ENCODE measurements at regions not wholly inside any gene's neighbourhood (a gene's known extent, or its start where the extent isn't known, plus 50 kb on each side); places are given as distances from the start of the nearest gene placed in this dataset.

DNA sequence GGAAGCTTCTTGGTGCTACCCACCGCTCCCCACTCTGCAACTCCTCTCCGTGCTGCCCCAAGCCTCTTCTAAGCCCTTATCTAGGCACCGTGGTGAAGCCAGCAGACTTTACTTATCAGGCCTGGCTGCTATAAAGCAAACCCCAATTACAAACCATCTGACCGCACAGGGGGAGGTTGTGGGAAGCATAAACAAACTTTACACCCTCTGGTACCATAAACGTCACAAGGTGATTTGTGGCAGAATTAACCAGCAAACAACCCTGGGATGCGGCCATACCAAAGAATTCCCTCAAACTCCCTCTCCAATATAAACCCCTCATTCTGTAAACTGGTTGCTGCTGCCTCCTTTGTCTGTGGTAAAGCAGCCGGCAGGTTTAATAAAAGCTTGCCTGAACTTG lies 55.2 kb downstream of the MAGEC2 start:
- DNase-seq (ENCODE audit: low spot score in 2 of 2) (no peak), ATAC-seq (no peak)
- Mint-ChIP-seq H3K27ac (no peak overlapping the region), H3K9me3 (peaks cover 5 to 10% of the 10 kb centered on the region in 2 donors), H3K36me3 (no peaks in the 10 kb centered on the region)

DNA sequence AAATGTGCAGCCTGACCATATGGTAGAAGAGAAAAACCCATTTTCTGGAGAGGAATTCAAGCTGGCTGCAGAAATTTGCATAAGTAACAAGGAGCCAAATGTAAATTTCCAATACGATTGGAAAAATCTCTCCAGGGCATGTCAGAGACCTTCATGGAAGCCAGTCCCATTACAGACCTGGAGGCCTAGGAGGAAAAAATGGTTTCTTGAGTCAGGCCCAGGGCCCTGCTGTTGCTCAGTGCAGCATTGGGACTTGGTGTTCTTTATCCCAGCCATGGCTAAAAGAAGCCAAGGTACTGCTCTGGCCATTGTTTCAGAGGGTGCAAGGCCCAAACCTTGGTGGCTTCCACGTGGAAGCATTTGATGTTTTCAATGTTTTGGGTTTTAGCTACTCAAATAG lies 70.6 kb downstream of the MAGEC2 start:
- ATAC-seq (no peak), DNase-seq (ENCODE audit: low spot score in 2 of 2) (no peak)
- Mint-ChIP-seq H3K36me3 (no peaks in the 10 kb centered on the region), H3K9me3 (peaks cover 0 to 3% of the 10 kb centered on the region in 2 donors), H3K27ac (no peak overlapping the region)

DNA sequence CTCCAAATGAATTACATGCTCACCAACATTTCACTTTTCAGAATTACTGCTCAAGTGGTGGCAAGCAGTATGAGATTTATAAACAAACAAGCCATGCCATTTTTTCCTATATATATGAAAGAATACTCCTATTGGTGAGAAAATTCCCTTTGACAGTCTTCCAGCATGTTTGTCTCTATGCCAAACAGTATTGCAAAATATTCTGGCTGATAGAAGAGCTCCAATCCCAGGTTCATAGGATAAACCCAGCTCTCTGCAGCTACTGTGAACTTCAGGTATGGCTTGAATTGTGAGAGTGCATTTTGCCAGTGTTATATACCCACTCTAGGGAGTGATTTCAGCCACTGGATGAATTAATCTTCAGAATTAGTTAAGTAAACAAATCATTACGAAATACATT lies 108.8 kb downstream of the MAGEC2 start:
- H3K27ac Mint-ChIP-seq, result no peak overlapping the region
- no peaks in the 10 kb centered on the region for H3K9me3 Mint-ChIP-seq
- no peaks in the 10 kb centered on the region for H3K36me3 Mint-ChIP-seq
- ATAC-seq, result no peak
- DNase-seq (ENCODE audit: low spot score in 2 of 2), result no peak

DNA sequence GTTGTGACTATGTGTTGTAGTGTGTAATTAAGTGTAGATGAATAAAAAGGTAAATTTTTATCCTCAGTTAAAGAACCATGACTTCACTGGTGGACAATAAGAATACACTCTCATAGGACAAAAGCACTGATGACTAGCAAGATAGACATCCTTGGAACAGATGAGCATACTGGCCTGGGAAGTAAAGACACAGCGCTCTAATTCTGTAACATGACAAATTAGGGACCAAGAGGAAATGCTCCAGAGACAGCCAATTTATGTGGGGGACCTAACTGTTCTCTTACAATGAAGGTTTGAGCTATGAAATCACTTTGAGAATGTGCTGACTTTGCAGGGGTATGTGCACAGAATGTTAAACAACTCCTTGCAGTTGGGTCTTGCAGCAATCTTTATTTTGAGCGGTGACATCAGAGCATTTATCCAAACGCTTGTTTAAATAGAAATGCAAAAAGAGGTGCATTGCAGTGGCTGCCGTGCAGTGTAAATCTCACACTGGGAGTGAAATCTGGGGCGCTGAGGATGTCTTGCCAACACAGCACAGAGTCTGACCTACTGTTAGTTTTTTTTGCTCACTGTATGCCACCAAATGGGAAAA lies 109.3 kb downstream of the MAGEC2 start:
- no peaks in the 10 kb centered on the region for H3K36me3 Mint-ChIP-seq
- DNase-seq (ENCODE audit: low spot score in 2 of 2), result no peak
- H3K27ac Mint-ChIP-seq, result no peak overlapping the region
- ATAC-seq, result no peak
- H3K9me3 Mint-ChIP-seq, result no peaks in the 10 kb centered on the region

DNA sequence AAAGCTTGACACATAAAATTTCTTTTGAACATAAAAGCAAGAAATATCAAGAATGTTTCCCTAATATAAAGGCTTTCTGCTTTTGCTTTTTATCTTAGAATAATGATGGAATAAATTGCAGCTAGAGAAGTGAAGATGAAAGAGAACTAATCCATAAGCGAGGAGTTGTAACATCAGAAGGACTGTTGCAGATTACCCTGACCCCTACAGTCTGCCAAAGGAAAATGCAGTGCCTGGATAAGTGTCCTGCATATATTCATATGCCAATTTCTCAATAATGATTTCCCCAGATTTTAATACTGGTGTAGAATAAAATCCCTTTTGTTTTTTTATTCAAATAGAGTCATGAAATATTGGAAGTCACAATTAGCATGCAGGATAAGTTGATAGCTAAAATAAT lies 115.9 kb downstream of the MAGEC2 start:
- no peak overlapping the region for H3K27ac Mint-ChIP-seq
- ATAC-seq, result no peak
- H3K9me3 Mint-ChIP-seq, result no peaks in the 10 kb centered on the region
- no peak for DNase-seq (ENCODE audit: low spot score in 2 of 2)
- no peaks in the 10 kb centered on the region for H3K36me3 Mint-ChIP-seq

DNA sequence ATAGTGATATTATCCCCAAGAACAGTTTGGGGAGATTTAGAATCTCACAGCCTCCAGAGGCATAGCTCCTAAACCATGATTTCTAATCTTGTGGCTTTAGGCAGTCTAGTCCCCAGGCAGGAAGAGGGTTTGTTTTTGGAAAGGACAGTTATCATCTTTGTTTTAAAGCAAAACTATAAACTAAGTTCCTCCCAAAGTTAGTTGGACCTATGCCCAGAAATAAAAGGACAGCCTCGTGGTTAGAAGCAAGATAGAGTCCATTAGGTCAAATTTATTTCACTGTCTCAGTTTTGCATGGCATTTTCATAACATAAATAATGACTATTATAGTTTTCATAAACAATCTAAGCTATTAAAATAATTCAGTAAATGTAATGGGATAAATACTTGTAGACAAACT lies 120.5 kb downstream of the MAGEC2 start:
- H3K9me3 Mint-ChIP-seq, result peaks cover 3 to 5% of the 10 kb centered on the region in 2 donors
- ATAC-seq, result no peak
- no peak overlapping the region for H3K27ac Mint-ChIP-seq
- DNase-seq (ENCODE audit: low spot score in 2 of 2), result no peak
- no peaks in the 10 kb centered on the region for H3K36me3 Mint-ChIP-seq

DNA sequence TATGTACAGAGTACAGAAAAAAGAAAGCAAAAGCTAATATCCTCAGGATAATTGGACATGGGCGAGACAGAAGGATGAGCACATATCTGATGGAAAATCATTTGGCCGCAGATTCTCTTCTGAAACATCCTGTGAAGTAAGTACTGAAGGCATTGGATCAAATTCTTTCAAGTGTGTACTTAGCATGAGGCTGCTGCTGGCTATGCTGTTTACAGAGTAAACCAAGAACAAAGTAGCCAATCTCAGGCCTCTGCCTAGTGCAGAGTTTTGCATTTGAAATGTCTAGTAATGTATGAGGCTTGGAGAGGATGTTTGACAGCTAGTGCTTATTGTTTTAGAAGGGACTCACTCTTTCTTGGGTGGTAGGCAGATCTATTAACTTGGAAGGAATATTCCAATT lies 128.5 kb downstream of the MAGEC2 start:
- Mint-ChIP-seq H3K27ac (no peak overlapping the region), H3K36me3 (no peaks in the 10 kb centered on the region), H3K9me3 (peaks cover 5 to 19% of the 10 kb centered on the region in 2 donors)
- ATAC-seq, result no peak
- DNase-seq (ENCODE audit: low spot score in 2 of 2), result no peak

DNA sequence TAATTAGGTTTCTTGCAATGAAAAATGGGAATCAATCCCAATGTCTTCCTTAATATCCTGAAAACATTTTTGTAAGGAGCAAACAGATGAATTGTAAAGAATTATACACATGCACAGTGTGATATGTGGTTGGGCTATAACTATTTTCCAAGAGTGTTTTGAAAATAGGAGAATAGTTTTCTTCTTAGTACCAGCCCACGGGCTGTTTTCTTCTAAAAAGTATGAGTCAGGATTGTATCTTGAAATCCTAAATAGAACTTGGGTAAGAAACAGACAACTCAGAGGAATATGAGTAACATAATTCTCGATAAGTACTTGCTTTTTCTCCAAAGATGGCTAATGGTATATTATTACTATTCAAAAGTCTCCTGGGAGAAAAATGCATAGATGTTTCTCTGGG lies 136.7 kb downstream of the MAGEC2 start:
- no peak overlapping the region for H3K27ac Mint-ChIP-seq
- DNase-seq (ENCODE audit: low spot score in 2 of 2) (no peak), ATAC-seq (no peak)
- peaks cover 0 to 5% of the 10 kb centered on the region in 2 donors for H3K9me3 Mint-ChIP-seq
- no peaks in the 10 kb centered on the region for H3K36me3 Mint-ChIP-seq

DNA sequence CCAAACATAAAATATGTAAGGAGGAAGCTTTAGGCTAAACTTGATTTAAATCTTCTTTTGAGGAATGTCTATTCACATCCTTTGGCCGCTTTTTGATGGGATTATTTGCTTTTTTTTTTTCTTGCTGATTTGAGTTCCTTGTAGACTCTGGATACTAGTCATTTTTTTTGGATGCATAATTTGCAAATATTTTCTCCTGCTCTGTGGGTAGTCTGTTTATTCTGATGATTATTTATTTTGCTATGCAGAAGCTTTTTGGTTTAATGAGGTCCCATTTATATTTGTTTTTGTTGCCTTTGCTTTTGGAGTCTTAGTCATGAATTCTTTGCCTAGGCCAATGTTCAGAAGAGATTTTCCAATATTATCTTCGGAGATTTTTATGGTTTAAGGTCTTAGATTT lies 144.9 kb downstream of the MAGEC2 start:
- Mint-ChIP-seq H3K36me3 (no peaks in the 10 kb centered on the region), H3K27ac (no peak overlapping the region), H3K9me3 (peaks cover 4 to 6% of the 10 kb centered on the region in 2 donors)
- ATAC-seq, result no peak
- DNase-seq (ENCODE audit: low spot score in 2 of 2), result no peak

DNA sequence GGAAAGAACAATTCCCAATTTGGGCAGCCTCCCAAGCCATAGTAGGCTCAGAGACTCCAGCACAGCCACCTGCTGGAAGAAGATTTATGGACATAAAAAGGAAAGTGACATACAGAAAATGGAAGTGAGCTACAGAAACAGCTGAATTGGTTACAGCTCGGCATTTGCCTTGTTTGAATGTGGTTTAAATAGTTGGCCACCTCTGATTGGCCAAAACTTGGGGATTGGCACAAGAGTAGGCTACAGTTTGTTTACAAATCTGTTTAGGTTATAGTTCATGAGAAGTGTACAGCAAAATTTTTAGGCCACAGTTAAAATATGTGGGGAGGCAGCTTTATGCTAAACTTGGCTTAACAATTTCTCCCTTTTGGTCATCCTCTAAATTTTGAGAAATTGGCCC lies 150.4 kb downstream of the MAGEC1 start:
- DNase-seq (ENCODE audit: low spot score in 2 of 2) (no peak), ATAC-seq (no peak)
- Mint-ChIP-seq H3K27ac (no peak overlapping the region), H3K9me3 (peaks cover 0 to 4% of the 10 kb centered on the region in 2 donors), H3K36me3 (no peaks in the 10 kb centered on the region)

DNA sequence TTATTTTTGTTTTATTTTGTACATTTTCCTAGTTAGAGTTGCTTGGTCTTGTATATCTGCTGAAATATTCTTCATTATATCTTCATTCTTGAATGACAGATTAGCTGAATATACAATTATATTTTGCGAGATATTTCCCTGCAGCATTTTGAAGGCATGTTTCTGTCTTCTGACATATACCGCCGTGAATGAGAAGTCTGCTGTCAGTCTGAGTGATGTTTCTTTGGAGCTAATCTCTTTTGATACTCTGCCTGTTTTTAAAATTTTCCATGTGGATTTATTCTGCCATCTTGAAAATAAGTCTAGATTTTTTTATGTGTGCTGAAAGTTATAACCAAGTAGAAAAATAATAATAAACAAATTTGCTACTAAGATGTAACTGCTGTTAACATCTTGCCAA lies 148.5 kb downstream of the MAGEC1 start:
- no peak for DNase-seq (ENCODE audit: low spot score in 2 of 2)
- Mint-ChIP-seq H3K36me3 (no peaks in the 10 kb centered on the region), H3K9me3 (peaks cover 0 to 8% of the 10 kb centered on the region in 2 donors), H3K27ac (no peak overlapping the region)
- no peak for ATAC-seq

DNA sequence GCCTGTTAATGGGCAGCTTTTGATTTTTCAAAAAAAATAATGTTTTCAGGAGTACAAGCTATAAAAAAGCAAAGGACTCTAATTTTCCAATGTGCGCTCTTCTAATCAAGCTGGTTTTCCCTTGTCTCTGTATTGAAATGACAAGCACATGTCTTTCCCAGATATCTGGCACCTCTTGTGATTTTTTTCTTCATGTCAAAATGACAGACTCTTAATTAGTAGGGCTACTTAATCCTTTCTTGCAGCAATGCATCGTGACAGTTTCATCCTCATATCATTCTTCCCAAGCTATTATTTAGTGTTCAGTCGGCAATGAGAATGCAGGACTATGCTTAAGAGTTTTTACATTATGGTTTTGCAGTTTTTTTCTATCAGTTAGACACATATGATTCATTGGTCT lies 139.5 kb downstream of the MAGEC1 start:
- DNase-seq (ENCODE audit: low spot score in 2 of 2), result no peak
- H3K36me3 Mint-ChIP-seq, result no peaks in the 10 kb centered on the region
- H3K27ac Mint-ChIP-seq, result no peak overlapping the region
- ATAC-seq, result no peak
- peaks cover 7 to 8% of the 10 kb centered on the region in 2 donors for H3K9me3 Mint-ChIP-seq

DNA sequence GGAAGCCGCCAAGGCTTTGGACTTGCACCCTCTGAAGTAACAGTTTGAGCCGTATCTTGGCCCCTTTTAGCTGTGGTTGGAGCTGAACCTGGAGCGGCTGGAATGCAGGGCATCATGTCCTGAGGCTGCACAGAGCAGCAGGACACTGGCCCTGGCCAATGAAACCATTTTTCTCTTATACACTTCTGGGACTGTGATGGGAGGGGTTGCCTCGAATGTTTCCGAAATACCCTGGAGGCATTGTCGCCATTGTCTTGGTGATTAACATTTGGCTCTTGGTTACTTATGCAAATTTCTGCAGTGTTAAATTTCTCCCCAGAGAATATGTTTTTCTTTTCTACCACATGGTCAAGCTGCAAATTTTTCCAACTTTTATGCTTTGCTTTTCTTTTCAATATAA lies 137.2 kb downstream of the MAGEC1 start:
- no peak for DNase-seq (ENCODE audit: low spot score in 2 of 2)
- no peak for ATAC-seq
- Mint-ChIP-seq H3K36me3 (no peaks in the 10 kb centered on the region), H3K27ac (no peak overlapping the region), H3K9me3 (peaks cover 5 to 8% of the 10 kb centered on the region in 2 donors)

DNA sequence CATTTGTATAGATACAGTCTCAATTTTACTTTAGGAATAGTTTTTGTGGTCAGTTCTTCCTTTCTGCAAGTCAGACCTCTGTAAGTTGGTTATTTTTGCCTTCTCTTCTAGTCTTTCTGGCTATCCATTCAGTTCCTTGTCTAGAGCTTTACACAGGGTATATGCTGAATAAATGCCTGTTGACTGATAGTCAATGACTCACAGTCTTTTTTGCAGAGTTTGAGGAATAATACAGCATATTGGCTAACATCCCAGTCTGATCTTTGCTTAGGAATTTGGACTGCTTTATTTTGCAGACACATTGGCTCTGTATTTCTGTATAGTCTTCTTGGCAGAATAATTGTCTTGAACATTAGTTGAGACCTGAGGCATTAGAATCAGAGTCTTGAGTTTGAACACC lies 132.4 kb downstream of the MAGEC1 start:
- DNase-seq (ENCODE audit: low spot score in 2 of 2), result no peak
- Mint-ChIP-seq H3K9me3 (peaks cover 0 to 4% of the 10 kb centered on the region in 2 donors), H3K27ac (no peak overlapping the region), H3K36me3 (no peaks in the 10 kb centered on the region)
- no peak for ATAC-seq

DNA sequence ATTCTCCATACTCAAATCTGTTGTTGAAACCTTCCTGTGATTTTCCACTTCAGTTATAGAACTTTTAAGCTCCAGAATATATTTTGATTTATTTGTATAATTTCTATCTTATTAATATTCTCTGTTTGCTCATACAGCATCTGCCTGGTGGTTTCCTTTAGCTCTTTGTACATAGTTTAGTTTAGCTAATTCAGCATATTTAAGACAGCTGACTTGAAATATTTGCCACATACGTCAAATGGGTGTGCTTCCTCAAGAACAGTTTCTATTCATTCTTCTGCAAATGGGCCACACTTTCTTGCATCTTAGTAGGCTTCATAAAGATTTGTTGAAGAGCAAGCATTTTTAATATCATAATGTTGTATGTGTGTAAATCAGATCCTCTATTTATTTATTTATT lies 101.8 kb downstream of the MAGEC1 start:
- Mint-ChIP-seq H3K27ac (no peak overlapping the region), H3K9me3 (peaks cover 0 to 9% of the 10 kb centered on the region in 2 donors), H3K36me3 (no peaks in the 10 kb centered on the region)
- ATAC-seq (no peak), DNase-seq (ENCODE audit: low spot score in 2 of 2) (no peak)

DNA sequence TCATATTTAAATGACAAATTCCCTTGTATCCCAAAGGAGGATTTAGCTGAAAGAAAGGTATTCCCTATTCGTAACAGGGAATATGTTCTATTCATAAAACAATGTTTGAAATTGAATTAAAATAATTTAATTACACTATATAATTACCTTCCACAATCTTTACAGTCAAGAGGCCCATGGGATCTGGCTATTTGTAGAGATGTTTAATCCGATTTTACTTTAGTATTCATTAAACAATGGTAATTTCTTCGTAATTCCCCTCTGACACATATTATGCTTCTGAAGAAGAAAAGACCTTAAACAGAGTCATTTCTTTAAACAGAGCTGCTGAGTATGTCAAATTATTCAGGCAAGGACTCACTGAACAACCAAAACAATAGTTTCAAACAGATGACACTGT lies 98.8 kb downstream of the MAGEC1 start:
- no peak for ATAC-seq
- no peak for DNase-seq (ENCODE audit: low spot score in 2 of 2)
- no peak overlapping the region for H3K27ac Mint-ChIP-seq
- H3K36me3 Mint-ChIP-seq, result no peaks in the 10 kb centered on the region
- peaks cover 0 to 10% of the 10 kb centered on the region in 2 donors for H3K9me3 Mint-ChIP-seq

DNA sequence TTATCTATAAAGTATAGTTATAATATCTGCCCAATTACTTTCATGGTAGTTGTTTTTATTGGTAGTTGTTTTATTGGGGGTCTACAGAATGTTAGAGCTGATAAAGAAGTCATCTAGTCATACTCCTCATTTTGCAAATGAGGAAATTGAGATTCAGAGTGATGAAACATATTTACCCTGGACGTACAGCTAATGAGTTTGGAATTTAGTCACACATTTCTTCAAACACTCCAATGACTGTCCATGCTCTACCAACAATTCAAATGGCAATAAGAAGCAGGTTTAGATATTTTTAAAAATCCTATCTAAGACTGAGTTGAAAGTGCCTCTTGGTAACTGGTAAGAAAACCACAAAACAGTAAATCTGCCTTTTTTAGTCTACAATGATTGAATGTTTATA lies 98.2 kb downstream of the MAGEC1 start:
- DNase-seq (ENCODE audit: low spot score in 2 of 2) (no peak), ATAC-seq (no peak)
- H3K36me3 Mint-ChIP-seq, result no peaks in the 10 kb centered on the region
- no peak overlapping the region for H3K27ac Mint-ChIP-seq
- peaks cover 0 to 10% of the 10 kb centered on the region in 2 donors for H3K9me3 Mint-ChIP-seq

DNA sequence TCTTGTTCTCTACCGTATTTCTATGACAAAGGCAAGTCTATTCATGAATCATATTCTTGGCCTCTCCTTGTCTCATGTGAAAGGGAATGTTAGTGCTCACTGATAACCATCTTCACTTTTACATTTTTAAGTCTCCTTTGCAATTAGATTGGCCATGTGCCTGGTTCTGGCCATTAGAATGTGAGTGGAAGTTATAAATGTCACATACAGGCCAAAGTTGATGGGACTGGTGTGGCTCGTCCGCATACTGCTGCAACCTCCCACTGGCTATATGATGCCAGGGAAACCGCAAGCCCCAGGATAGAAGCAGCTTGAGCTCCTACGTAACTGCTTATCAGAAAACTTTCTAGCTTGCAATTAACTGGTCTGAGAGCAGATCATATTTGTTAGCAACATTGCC lies 86.1 kb downstream of the MAGEC1 start:
- no peak for ATAC-seq
- Mint-ChIP-seq H3K9me3 (peaks cover 0 to 6% of the 10 kb centered on the region in 2 donors), H3K27ac (no peak overlapping the region), H3K36me3 (peaks cover 0 to 5% of the 10 kb centered on the region in 2 donors)
- no peak for DNase-seq (ENCODE audit: low spot score in 2 of 2)

DNA sequence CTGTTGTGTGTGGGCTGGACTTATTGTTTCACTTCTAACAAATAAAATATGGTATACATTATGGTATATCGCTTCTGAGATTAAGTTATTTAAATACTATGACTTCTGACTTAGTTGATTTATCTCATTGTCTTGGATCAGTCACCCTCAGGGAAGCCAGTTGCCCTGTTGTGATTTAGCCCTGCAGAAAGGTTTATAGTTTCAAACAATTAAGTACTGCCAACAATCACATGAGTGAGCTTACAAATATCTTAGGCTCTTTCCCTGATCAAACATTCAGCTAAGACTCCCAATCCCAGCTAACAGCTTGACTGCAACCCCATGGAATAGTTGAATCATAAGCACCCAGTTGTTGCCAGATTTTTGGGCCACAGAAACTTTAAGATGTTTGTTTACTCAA lies 85.4 kb downstream of the MAGEC1 start:
- H3K9me3 Mint-ChIP-seq, result peaks cover 0 to 6% of the 10 kb centered on the region in 2 donors
- ATAC-seq (no peak), DNase-seq (ENCODE audit: low spot score in 2 of 2) (no peak)
- H3K27ac Mint-ChIP-seq, result no peak overlapping the region
- H3K36me3 Mint-ChIP-seq, result peaks cover 0 to 5% of the 10 kb centered on the region in 2 donors
